ENCODE measurements at regions not wholly inside any gene's neighbourhood (a gene's known extent, or its start where the extent isn't known, plus 50 kb on each side); places are given as distances from the start of the nearest gene placed in this dataset.
"Not testable (repeated sequence)": the region's sequence is repeated elsewhere in the genome, so short reads cannot be mapped to it uniquely, and the experiment has no call there.

- no peak for DNase-seq (ENCODE audit: low spot score)
Observed at GRCh38 chr13:31517599-31517998, 221.7 kb upstream of the RXFP2 start.

GRCh38 chr13:31518645-31519044, 220.7 kb upstream of the RXFP2 start:
- peak; percentile 48 for DNase-seq (ENCODE audit: low spot score)

GRCh38 chr13:31521435-31521834, 217.9 kb upstream of the RXFP2 start:
- DNase-seq (ENCODE audit: low spot score) = peak; percentile 28

- no peak for DNase-seq (ENCODE audit: low spot score)
Observed at GRCh38 chr13:31522396-31522795, 216.9 kb upstream of the RXFP2 start.

- DNase-seq (ENCODE audit: low spot score) = no peak
Observed at GRCh38 chr13:31528176-31528575, 211.2 kb upstream of the RXFP2 start.

- DNase-seq (ENCODE audit: low spot score) = no peak
Observed at GRCh38 chr13:31528758-31529157, 210.6 kb upstream of the RXFP2 start.

GRCh38 chr13:31530922-31531321, 208.4 kb upstream of the RXFP2 start:
- DNase-seq (ENCODE audit: low spot score) = no peak

- DNase-seq (ENCODE audit: low spot score) = no peak
Observed at GRCh38 chr13:31537052-31537451, 202.3 kb upstream of the RXFP2 start.

- peak; percentile 60 for DNase-seq (ENCODE audit: low spot score)
Observed at GRCh38 chr13:31538067-31539042, 201.0 kb upstream of the RXFP2 start.

- DNase-seq (ENCODE audit: low spot score) = no peak
Observed at GRCh38 chr13:31540281-31540680, 199.0 kb upstream of the RXFP2 start.

- DNase-seq (ENCODE audit: low spot score) = no peak
Observed at GRCh38 chr13:31543190-31543589, 196.1 kb upstream of the RXFP2 start.

GRCh38 chr13:31545616-31546015, 193.7 kb upstream of the RXFP2 start:
- DNase-seq (ENCODE audit: low spot score) = peak; percentile 63

GRCh38 chr13:31556376-31556775, 182.9 kb upstream of the RXFP2 start:
- peak; percentile 49 for DNase-seq (ENCODE audit: low spot score)

- not testable (repeated sequence) for DNase-seq (ENCODE audit: low spot score)
Observed at GRCh38 chr13:31584221-31584620, 155.1 kb upstream of the RXFP2 start.

- DNase-seq (ENCODE audit: low spot score) = peak; percentile 40
Observed at GRCh38 chr13:31587698-31588266, 151.5 kb upstream of the RXFP2 start.

- no peak for DNase-seq (ENCODE audit: low spot score)
Observed at GRCh38 chr13:31588316-31588715, 151.0 kb upstream of the RXFP2 start.

- no peak for DNase-seq (ENCODE audit: low spot score)
Observed at GRCh38 chr13:31588893-31589292, 150.4 kb upstream of the RXFP2 start.

- no peak for DNase-seq (ENCODE audit: low spot score)
Observed at GRCh38 chr13:31591642-31592233, 147.6 kb upstream of the RXFP2 start.

- no peak for DNase-seq (ENCODE audit: low spot score)
Observed at GRCh38 chr13:31594056-31594455, 145.3 kb upstream of the RXFP2 start.

GRCh38 chr13:31595563-31595962, 143.8 kb upstream of the RXFP2 start:
- DNase-seq (ENCODE audit: low spot score) = peak; percentile 32

- no peak for DNase-seq (ENCODE audit: low spot score)
Observed at GRCh38 chr13:31598990-31599389, 140.3 kb upstream of the RXFP2 start.

GRCh38 chr13:31605076-31605860, 134.1 kb upstream of the RXFP2 start:
- DNase-seq (ENCODE audit: low spot score) = no peak
